Fibroblast of the aortic adventitia (primary cell): ENCODE measurements at regions not wholly inside any gene's neighbourhood (a gene's known extent, or its start where the extent isn't known, plus 50 kb on each side); places are given as distances from the start of the nearest gene placed in this dataset.

ENCODE experiments used
- DNase-seq: peaks from one replicate; pipeline ENCODE4 v3.0.0-alpha.2; 2010; ENCODE audit warnings: low read depth
- H3K4me3 ChIP-seq: 2 replicates; pipeline ENCODE4 v1.5.1; 2011; ENCODE audit warnings: low read depth, mild to moderate bottlenecking, control low read depth, low read length, moderate library complexity
- TF ChIP-seq, protein P1 (sequence below): IDR thresholded peaks from 2 replicates; pipeline ENCODE4 v1.5.1; 2011; ENCODE audit warnings: mild to moderate bottlenecking, low read length, control low read depth, inconsistent platforms; ENCODE audit not compliant: insufficient read depth

DNA sequence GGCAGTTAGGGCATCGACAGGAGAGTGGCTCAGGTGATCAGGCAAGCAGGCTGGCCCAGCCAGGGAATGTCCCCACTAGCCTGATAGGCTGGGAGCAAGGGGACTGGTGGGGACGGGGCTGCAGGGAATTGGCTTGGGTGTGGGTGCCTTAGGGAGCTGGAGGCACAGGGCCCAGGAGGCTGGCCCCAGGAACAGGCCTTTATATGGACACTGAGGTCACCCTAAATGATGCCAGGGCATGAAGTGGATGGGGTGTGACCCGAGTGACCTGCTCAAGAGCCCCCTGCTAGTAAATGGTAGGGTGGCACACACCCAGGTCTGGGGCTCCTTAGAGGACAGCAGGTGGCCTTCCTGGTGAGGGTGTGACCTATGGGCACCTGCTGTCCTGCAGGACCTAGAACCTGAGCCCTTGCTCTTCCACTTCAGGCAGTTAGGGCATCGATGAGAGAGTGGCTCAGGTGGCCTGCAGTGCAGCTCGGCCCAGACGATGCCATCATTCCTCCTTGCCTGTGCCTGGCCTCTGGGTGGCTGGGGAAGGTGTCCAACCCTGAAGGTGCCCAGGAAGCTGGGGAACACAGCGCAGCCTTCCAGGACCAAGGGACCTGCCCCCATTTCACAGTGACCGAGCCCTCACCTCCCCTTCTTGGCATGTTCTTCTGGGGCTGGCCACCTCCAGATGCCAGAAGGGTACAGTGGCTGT lies 51.7 kb upstream of the LEP start:
- DNase-seq = no peak
- TF ChIP-seq, protein P1, sequence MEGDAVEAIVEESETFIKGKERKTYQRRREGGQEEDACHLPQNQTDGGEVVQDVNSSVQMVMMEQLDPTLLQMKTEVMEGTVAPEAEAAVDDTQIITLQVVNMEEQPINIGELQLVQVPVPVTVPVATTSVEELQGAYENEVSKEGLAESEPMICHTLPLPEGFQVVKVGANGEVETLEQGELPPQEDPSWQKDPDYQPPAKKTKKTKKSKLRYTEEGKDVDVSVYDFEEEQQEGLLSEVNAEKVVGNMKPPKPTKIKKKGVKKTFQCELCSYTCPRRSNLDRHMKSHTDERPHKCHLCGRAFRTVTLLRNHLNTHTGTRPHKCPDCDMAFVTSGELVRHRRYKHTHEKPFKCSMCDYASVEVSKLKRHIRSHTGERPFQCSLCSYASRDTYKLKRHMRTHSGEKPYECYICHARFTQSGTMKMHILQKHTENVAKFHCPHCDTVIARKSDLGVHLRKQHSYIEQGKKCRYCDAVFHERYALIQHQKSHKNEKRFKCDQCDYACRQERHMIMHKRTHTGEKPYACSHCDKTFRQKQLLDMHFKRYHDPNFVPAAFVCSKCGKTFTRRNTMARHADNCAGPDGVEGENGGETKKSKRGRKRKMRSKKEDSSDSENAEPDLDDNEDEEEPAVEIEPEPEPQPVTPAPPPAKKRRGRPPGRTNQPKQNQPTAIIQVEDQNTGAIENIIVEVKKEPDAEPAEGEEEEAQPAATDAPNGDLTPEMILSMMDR = no peak
- H3K4me3 ChIP-seq = no peak overlapping the region

DNA sequence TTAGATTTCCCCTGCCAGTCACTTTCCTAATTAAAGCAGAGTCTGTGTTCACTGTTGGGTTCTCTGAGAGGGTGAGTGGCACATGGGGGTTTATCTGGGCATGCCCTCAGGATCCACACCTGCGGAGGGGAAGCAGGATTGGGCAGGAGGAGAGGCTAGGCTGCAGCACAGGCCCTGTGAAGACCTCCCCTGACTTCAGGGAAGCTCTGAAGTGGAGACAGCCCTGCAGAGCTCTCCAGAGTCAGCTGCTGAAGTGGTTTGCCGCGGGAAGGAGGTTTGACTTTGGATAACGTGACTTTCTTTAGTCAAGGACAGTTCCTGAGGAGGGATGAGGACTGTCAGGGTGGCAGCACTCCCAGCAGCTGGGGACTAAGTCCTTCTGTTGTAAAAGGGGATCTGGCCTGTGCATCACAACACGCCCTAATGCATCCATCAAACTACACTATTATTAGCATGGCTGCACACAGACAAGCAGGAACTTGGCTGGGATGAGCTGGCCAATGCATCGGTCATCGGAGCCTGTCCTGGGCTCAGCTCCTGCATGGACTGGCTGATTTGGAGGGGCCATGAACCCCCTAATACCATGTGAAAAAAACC lies 50.9 kb upstream of the LEP start:
- no peak overlapping the region for H3K4me3 ChIP-seq
- TF ChIP-seq, protein P1 = no peak
- no peak for DNase-seq

DNA sequence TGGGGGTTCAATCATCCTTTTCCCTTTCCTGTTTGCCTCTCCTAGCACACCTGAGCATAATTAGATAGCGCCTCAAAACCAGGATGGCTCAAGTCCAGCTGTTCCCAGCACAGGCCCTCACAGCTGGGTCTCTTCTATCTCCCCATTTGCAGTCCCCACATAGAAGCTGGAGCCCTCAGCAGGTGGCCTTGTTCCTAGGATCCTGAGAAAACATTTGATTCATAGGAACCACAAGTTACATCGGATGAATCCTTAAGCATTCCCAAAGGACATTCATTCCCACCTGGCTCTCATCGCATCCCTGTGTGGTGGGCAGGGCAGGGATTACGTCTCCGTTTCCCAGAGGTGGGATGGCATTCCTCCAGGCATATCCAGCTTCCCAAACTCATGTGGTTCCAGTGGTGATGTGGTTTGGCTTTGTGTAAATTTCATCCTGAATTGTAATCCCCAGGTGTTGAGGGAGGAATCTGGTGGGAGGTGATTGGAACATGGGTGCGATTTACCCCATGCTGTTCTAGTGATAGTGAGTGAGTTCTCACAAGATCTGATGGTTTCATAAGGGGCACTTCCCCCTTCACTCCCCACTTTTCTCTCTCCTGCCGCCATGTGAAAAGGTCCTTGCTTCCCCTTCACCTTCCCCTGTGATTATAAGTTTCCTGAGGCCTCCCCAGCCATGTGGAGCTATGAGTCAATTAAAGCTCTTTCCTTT lies 49.8 kb upstream of the LEP start:
- H3K4me3 ChIP-seq = no peak overlapping the region
- TF ChIP-seq, protein P1 = no peak
- DNase-seq = no peak
